ENCODE measurements at regions not wholly inside any gene's neighbourhood (a gene's known extent, or its start where the extent isn't known, plus 50 kb on each side); places are given as distances from the start of the nearest gene placed in this dataset.

DNA sequence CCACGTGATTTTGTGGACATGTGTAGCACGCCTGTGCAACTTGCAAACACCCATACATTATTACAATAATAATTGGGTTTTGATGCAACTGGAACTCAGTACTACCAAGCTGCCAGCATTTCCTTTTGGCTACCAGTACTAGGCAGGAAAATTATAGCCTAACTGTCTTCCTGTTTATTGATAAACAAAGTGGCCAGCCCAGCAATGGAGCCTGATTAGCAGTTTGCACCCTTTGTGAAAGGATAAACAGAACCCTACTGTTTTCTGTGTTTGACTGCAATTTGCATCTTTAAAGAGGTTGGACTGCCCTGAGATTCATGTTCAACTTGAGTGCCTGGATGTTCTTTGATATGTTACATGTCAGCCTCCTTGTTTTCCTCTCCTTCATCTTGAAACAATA is 173.9 kb downstream of the ZIC5 start:
- TF ChIP-seq POLR2A (IDR thresholded peaks at IDR 0.05; ENCODE audit: low read depth, low read length) (no peak), POLR2AphosphoS5 (IDR thresholded peaks at IDR 0.05; ENCODE audit: low read depth, low read length) (no peak)

Measured in GM12892 (cell line).